ENCODE measurements at regions not wholly inside any gene's neighbourhood (a gene's known extent, or its start where the extent isn't known, plus 50 kb on each side); places are given as distances from the start of the nearest gene placed in this dataset.

- Histone ChIP-seq H3F3A (replicated peaks; ENCODE audit: low read depth) (no peaks in the 10 kb centered on the region), H3K79me2 (replicated peaks; ENCODE audit: insufficient read depth) (no peaks in the 10 kb centered on the region), H3K36me3 (ENCODE audit: insufficient read depth) (no peaks in the 10 kb centered on the region), H3K27ac (ENCODE audit: low read depth) (no peak overlapping the region), H3K9me2 (ENCODE audit: insufficient read depth) (no peaks in the 10 kb centered on the region), H3K4me3 (no peak overlapping the region), H3K27me3 (ENCODE audit: insufficient read depth) (no peaks in the 10 kb centered on the region), H3K4me2 (no peak overlapping the region), H2AFZ (no peak overlapping the region), H4K20me1 (replicated peaks; ENCODE audit: insufficient read depth) (no peaks in the 10 kb centered on the region), H3K4me1 (ENCODE audit: insufficient read depth) (no peaks in the 10 kb centered on the region)
- Mint-ChIP-seq H3K27me3 (ENCODE audit: insufficient read depth, low read depth, poor library complexity) (peaks cover 2% of the 10 kb centered on the region), H3K4me1 (no peaks in the 10 kb centered on the region), H3K4me3 (no peak overlapping the region), H3K9me3 (peaks cover 9% of the 10 kb centered on the region), H3K36me3 (ENCODE audit: low read depth) (peaks cover 3% of the 10 kb centered on the region; the same call in 2 of the 3 replicates), H3K27ac (no peak overlapping the region)
- TF ChIP-seq EZH2phosphoT487 (IDR thresholded peaks at IDR 0.05; ENCODE audit: unreplicated experiment) (no peak), STAT1 (IDR thresholded peaks at IDR 0.05; ENCODE audit: unreplicated experiment) (no peak), EZH2 (IDR thresholded peaks at IDR 0.05; ENCODE audit: low read depth, unreplicated experiment) (no peak), ZNF114 (CRISPR knock-in tag; IDR thresholded peaks at IDR 0.05) (no peak), POLR2AphosphoS5 (IDR thresholded peaks at IDR 0.05; ENCODE audit: low read depth) (no peak), ZNF331 (CRISPR knock-in tag; IDR thresholded peaks at IDR 0.05; ENCODE audit: low read depth) (no peak), NANOG (IDR thresholded peaks at IDR 0.05; ENCODE audit: borderline replicate concordance) (no peak), ZNF462 (CRISPR knock-in tag; IDR thresholded peaks at IDR 0.05) (no peak), CREB1 (CRISPR knock-in tag; IDR thresholded peaks at IDR 0.05; ENCODE audit: low read depth) (no peak), CTCF (conservative IDR thresholded peaks at IDR 0.05; ENCODE audit: low read depth in 2 of 2) (no peak), ETS1 (IDR thresholded peaks at IDR 0.05) (no peak), JUNB (IDR thresholded peaks at IDR 0.05; ENCODE audit: unreplicated experiment) (no peak), REST (IDR thresholded peaks at IDR 0.05; ENCODE audit: unreplicated experiment) (no peak)
- ATAC-seq = no peak
- no peak for DNase-seq (ENCODE audit: low spot score)
Observed at GRCh38 chrX:36909676-36910030, 98.5 kb upstream of the FAM47C start.
